ENCODE measurements at regions not wholly inside any gene's neighbourhood (a gene's known extent, or its start where the extent isn't known, plus 50 kb on each side); places are given as distances from the start of the nearest gene placed in this dataset.

DNA sequence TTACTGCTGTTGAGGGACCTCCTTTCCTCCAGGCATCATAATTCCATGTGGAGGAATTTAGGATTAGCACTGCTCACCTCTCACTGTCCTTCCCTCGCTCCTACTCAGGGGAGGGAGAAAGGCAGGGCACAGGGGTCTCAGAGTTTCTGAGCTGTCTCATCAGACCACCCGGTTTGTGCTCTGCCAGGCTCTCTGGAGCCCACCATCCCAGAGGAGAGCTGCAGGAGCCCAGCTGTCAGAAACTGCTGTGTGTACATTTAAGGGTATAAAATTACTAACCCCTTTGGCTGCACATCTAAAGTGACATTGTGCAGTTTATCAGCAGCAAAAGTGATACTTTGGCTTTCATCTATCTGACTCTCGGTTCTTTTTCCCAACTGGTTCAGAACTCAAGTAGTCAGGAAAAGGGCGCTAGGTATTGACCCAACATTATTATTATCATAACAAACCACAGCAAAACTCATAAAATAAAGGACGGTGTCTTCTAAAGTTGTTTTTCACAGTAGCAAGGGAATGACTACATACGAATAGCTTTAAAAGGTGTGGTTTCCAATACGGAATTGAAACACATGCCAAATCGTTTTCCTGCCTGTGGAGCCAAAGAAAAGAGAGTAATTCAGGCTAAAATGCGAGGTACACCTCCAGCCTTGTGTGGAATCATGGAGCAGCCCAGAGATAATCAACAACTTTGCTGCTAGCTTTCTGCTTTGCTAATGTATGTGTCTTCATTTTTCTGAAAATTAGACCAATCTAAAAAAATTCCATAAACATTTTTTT, 348.1 kb downstream of the TMEM167A start:
- TF ChIP-seq, protein P1, sequence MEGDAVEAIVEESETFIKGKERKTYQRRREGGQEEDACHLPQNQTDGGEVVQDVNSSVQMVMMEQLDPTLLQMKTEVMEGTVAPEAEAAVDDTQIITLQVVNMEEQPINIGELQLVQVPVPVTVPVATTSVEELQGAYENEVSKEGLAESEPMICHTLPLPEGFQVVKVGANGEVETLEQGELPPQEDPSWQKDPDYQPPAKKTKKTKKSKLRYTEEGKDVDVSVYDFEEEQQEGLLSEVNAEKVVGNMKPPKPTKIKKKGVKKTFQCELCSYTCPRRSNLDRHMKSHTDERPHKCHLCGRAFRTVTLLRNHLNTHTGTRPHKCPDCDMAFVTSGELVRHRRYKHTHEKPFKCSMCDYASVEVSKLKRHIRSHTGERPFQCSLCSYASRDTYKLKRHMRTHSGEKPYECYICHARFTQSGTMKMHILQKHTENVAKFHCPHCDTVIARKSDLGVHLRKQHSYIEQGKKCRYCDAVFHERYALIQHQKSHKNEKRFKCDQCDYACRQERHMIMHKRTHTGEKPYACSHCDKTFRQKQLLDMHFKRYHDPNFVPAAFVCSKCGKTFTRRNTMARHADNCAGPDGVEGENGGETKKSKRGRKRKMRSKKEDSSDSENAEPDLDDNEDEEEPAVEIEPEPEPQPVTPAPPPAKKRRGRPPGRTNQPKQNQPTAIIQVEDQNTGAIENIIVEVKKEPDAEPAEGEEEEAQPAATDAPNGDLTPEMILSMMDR (conservative IDR thresholded peaks at IDR 0.05; ENCODE audit: low read length): no peak
- TF ChIP-seq EZH2phosphoT487 (IDR thresholded peaks at IDR 0.05; ENCODE audit: borderline replicate concordance, low read depth, low read length): no peak
